Stimulated activated naive CD8-positive, alpha-beta T cell treated with anti-CD3 and anti-CD28 coated beads, Interleukin-15, Interleukin-2, amounts not matched to agents 100 ng/mL and 50 ng/mL, for 24 hours (primary cell): ENCODE measurements at regions not wholly inside any gene's neighbourhood (a gene's known extent, or its start where the extent isn't known, plus 50 kb on each side); places are given as distances from the start of the nearest gene placed in this dataset.

Source experiments
- H3K27ac Mint-ChIP-seq: one replicate; pipeline ENCODE4 v1.8.0; 2021; ENCODE audit warnings: mild to moderate bottlenecking, mixed read lengths
- H3K27me3 Mint-ChIP-seq: one replicate; pipeline ENCODE4 v1.8.0; 2021; ENCODE audit warnings: mixed read lengths
- H3K36me3 Mint-ChIP-seq: one replicate; pipeline ENCODE4 v1.8.0; 2021; ENCODE audit warnings: low read depth, mixed read lengths
- H3K4me1 Mint-ChIP-seq: one replicate; pipeline ENCODE4 v1.8.0; 2021; ENCODE audit warnings: low read depth, mixed read lengths
- H3K4me3 Mint-ChIP-seq: one replicate; pipeline ENCODE4 v1.8.0; 2021; ENCODE audit warnings: mild to moderate bottlenecking, mixed read lengths
- H3K9me3 Mint-ChIP-seq: one replicate; pipeline ENCODE4 v1.8.0; 2021; ENCODE audit warnings: mixed read lengths

- H3K4me1 Mint-ChIP-seq: no peaks in the 10 kb centered on the region
- no peak overlapping the region for H3K4me3 Mint-ChIP-seq
- peaks cover 7% of the 10 kb centered on the region for H3K27me3 Mint-ChIP-seq
- H3K36me3 Mint-ChIP-seq: no peaks in the 10 kb centered on the region
- H3K27ac Mint-ChIP-seq: no peak overlapping the region
- H3K9me3 Mint-ChIP-seq: peaks cover 5% of the 10 kb centered on the region
Observed at GRCh38 chr16:54690710-54691109, 240.0 kb upstream of the IRX5 start.

GRCh38 chr16:54690306-54690705 is 240.4 kb upstream of the IRX5 start:
- Mint-ChIP-seq H3K36me3 (no peaks in the 10 kb centered on the region), H3K9me3 (peaks cover 5% of the 10 kb centered on the region), H3K4me3 (no peak overlapping the region), H3K27ac (no peak overlapping the region), H3K27me3 (peaks cover 7% of the 10 kb centered on the region), H3K4me1 (no peaks in the 10 kb centered on the region)

GRCh38 chr16:54689072-54689865 is 241.4 kb upstream of the IRX5 start:
- no peaks in the 10 kb centered on the region for H3K4me1 Mint-ChIP-seq

GRCh38 chr16:54688339-54688738 is 242.3 kb upstream of the IRX5 start:
- Mint-ChIP-seq H3K27ac (no peak overlapping the region), H3K27me3 (peaks cover 7% of the 10 kb centered on the region), H3K36me3 (no peaks in the 10 kb centered on the region), H3K4me1 (no peaks in the 10 kb centered on the region), H3K4me3 (no peak overlapping the region), H3K9me3 (peaks cover 5% of the 10 kb centered on the region)

More at GRCh38 chr16:54689072-54689865, 241.4 kb upstream of the IRX5 start:
- Mint-ChIP-seq H3K27ac (no peak overlapping the region), H3K36me3 (no peaks in the 10 kb centered on the region), H3K4me3 (no peak overlapping the region), H3K9me3 (peaks cover 5% of the 10 kb centered on the region), H3K27me3 (peaks cover 7% of the 10 kb centered on the region)

- peaks cover 7% of the 10 kb centered on the region for H3K27me3 Mint-ChIP-seq
- H3K36me3 Mint-ChIP-seq: no peaks in the 10 kb centered on the region
- no peak overlapping the region for H3K27ac Mint-ChIP-seq
- H3K4me1 Mint-ChIP-seq: no peaks in the 10 kb centered on the region
- peaks cover 5% of the 10 kb centered on the region for H3K9me3 Mint-ChIP-seq
- no peak overlapping the region for H3K4me3 Mint-ChIP-seq
Observed at GRCh38 chr16:54687043-54687899, 243.4 kb upstream of the IRX5 start.

- Mint-ChIP-seq H3K4me3 (no peak overlapping the region), H3K4me1 (no peaks in the 10 kb centered on the region), H3K27me3 (peaks cover 7% of the 10 kb centered on the region), H3K9me3 (peaks cover 5% of the 10 kb centered on the region), H3K36me3 (no peaks in the 10 kb centered on the region), H3K27ac (no peak overlapping the region)
Observed at GRCh38 chr16:54685682-54686081, 245.0 kb upstream of the IRX5 start.

GRCh38 chr16:54679531-54679930 is 251.1 kb upstream of the IRX5 start:
- no peaks in the 10 kb centered on the region for H3K4me1 Mint-ChIP-seq
- H3K27ac Mint-ChIP-seq: no peak overlapping the region
- H3K27me3 Mint-ChIP-seq: no peaks in the 10 kb centered on the region
- H3K4me3 Mint-ChIP-seq: no peak overlapping the region
- H3K36me3 Mint-ChIP-seq: no peaks in the 10 kb centered on the region
- H3K9me3 Mint-ChIP-seq: no peaks in the 10 kb centered on the region

GRCh38 chr16:54677308-54677950 is 253.2 kb upstream of the IRX5 start:
- H3K4me3 Mint-ChIP-seq: no peak overlapping the region
- H3K27me3 Mint-ChIP-seq: no peaks in the 10 kb centered on the region
- H3K9me3 Mint-ChIP-seq: no peaks in the 10 kb centered on the region
- no peaks in the 10 kb centered on the region for H3K36me3 Mint-ChIP-seq
- no peaks in the 10 kb centered on the region for H3K4me1 Mint-ChIP-seq
- H3K27ac Mint-ChIP-seq: no peak overlapping the region

GRCh38 chr16:54673313-54673712 is 257.4 kb upstream of the IRX5 start:
- no peaks in the 10 kb centered on the region for H3K36me3 Mint-ChIP-seq
- no peak overlapping the region for H3K4me3 Mint-ChIP-seq
- H3K27me3 Mint-ChIP-seq: no peaks in the 10 kb centered on the region
- no peaks in the 10 kb centered on the region for H3K9me3 Mint-ChIP-seq
- no peaks in the 10 kb centered on the region for H3K4me1 Mint-ChIP-seq
- H3K27ac Mint-ChIP-seq: no peak overlapping the region

GRCh38 chr16:54672500-54672899 is 258.2 kb upstream of the IRX5 start:
- Mint-ChIP-seq H3K27ac (no peak overlapping the region), H3K4me3 (no peak overlapping the region), H3K36me3 (no peaks in the 10 kb centered on the region), H3K9me3 (no peaks in the 10 kb centered on the region), H3K27me3 (no peaks in the 10 kb centered on the region), H3K4me1 (no peaks in the 10 kb centered on the region)

- peaks cover 4% of the 10 kb centered on the region for H3K9me3 Mint-ChIP-seq
- no peak overlapping the region for H3K4me3 Mint-ChIP-seq
- no peaks in the 10 kb centered on the region for H3K4me1 Mint-ChIP-seq
- H3K27ac Mint-ChIP-seq: no peak overlapping the region
- H3K27me3 Mint-ChIP-seq: peaks cover 41% of the 10 kb centered on the region
- H3K36me3 Mint-ChIP-seq: no peaks in the 10 kb centered on the region
Observed at GRCh38 chr16:54657709-54658102, 273.0 kb upstream of the IRX5 start.

GRCh38 chr16:54657058-54657708 is 273.5 kb upstream of the IRX5 start:
- Mint-ChIP-seq H3K36me3 (no peaks in the 10 kb centered on the region), H3K27ac (no peak overlapping the region), H3K27me3 (peaks cover 42% of the 10 kb centered on the region), H3K4me1 (no peaks in the 10 kb centered on the region), H3K4me3 (no peak overlapping the region), H3K9me3 (peaks cover 4% of the 10 kb centered on the region)

GRCh38 chr16:54655121-54655590 is 275.5 kb upstream of the IRX5 start:
- Mint-ChIP-seq H3K4me1 (no peaks in the 10 kb centered on the region), H3K27ac (no peak overlapping the region), H3K27me3 (peaks cover 47% of the 10 kb centered on the region), H3K36me3 (no peaks in the 10 kb centered on the region), H3K4me3 (no peak overlapping the region), H3K9me3 (peaks cover 4% of the 10 kb centered on the region)

- peaks cover 5% of the 10 kb centered on the region for H3K9me3 Mint-ChIP-seq
- H3K4me1 Mint-ChIP-seq: no peaks in the 10 kb centered on the region
- peaks cover 49% of the 10 kb centered on the region for H3K27me3 Mint-ChIP-seq
- H3K36me3 Mint-ChIP-seq: no peaks in the 10 kb centered on the region
- no peak overlapping the region for H3K4me3 Mint-ChIP-seq
- no peak overlapping the region for H3K27ac Mint-ChIP-seq
Observed at GRCh38 chr16:54654429-54654828, 276.2 kb upstream of the IRX5 start.
